NCI-H526 treated with DMSO at 0.1 percent for 48 hours (cell line): ENCODE measurements at regions not wholly inside any gene's neighbourhood (a gene's known extent, or its start where the extent isn't known, plus 50 kb on each side); places are given as distances from the start of the nearest gene placed in this dataset.

Experiments
- DNase-seq: peaks from one replicate; lab custom pipeline; 2025; lab: John Stamatoyannopoulos, UW

DNA sequence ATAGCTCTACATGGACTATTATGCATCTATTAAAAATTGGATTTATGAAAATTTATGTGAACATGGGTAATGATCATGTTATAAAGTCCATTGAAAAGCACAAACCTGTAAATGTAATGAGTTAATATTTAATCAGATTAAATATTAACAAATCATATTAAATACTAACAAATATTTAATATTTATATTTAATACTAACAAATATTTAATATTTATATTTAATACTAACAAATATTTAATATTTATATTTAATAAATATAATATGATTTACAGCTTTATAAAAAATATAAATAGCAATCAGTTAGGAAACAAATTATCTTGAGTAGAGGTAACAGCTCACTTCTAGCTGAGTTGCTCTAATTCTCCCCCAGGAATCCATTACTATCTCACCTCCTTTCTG is 758.0 kb upstream of the USP15 start:
- DNase-seq: no peak

GRCh38 chr12:61504396-61505080 is 755.7 kb upstream of the USP15 start:
- DNase-seq: no peak

- no peak for DNase-seq
These were observed 746.7 kb upstream of the USP15 start for GRCh38 chr12:61513499-61513898.

DNA sequence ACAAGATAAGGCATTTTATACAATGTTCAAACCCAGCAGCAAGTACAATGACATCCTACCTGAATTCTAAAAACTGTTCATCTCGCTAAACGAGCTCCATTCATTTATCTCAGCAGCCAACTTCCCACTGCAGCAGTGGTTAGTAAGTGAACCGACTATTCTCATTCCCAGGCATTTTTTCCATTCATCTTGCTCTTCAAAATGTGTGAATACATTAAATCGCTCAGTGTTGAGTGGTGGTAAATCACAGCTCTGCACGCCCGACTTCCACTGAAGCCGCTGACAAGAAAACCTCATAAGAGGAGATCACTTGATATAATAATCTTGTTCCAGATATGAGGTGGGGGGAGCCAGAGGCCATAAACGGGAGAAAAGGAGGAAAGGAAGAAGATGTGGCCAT is 746.2 kb upstream of the USP15 start:
- DNase-seq: no peak

DNA sequence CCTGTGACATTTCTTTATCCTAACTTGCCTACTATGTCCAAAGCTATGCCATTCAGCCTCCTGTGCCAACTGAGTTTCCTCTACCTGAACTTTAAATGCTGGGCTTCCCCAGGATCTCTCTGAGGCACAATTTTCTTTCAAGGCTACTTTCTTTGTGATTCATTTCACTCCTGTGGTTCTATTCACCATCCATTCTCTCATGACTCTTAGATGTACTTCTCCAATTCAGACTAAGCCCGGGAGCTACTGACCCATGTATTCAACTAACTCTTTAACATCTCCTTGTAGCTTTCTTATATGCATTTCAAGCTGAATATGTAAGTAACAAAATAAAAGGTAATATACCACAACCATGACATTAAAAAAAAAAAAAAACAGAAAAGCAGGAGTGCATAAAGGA is 738.9 kb upstream of the USP15 start:
- no peak for DNase-seq

- DNase-seq: no peak
These were observed 736.8 kb upstream of the USP15 start for GRCh38 chr12:61523276-61523992.

- no peak for DNase-seq
These were observed 735.4 kb upstream of the USP15 start for GRCh38 chr12:61524851-61525250.

DNA sequence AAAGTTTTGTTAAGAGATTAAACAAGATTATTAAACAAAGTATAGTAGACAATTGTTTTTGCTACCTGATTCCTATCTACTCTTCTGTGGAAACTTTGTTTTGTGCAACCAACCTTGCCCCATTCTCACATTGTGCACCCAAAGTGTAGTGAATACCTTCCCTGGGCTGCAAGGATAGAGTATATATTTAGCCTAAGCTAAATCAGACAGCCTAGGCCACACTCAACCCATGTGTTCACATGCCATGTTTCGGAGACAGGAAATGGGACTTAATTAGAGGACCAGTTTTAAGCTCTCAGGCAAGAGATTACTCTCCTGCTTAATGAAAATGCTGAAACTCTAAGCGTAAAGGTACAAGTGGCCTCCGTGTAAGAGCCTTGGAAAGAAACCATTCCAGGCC is 734.9 kb upstream of the USP15 start:
- DNase-seq: no peak

- no peak for DNase-seq
These were observed 729.7 kb upstream of the USP15 start for GRCh38 chr12:61530456-61530855.

- no peak for DNase-seq
These were observed 729.0 kb upstream of the USP15 start for GRCh38 chr12:61531195-61531594.

- DNase-seq: no peak
These were observed 724.1 kb upstream of the USP15 start for GRCh38 chr12:61536117-61536516.

DNA sequence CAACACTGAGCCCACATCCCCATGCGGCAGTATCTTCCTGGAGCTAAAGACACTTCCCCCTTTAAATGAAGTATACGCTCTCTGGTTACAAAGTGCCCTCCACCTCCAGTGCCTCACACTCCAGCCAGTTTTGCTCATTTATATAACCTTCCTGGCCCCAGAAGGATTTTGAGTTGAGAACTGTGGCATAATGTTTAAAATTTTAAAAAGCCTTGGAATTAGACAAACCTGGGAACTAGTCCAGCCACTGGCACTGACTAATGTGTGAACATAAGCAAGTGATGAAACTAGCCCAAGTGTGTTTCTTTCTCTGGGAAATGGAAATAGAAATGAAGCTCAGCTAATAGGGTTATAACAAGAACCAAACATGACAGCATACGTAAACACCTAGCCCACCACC is 723.7 kb upstream of the USP15 start:
- no peak for DNase-seq

DNA sequence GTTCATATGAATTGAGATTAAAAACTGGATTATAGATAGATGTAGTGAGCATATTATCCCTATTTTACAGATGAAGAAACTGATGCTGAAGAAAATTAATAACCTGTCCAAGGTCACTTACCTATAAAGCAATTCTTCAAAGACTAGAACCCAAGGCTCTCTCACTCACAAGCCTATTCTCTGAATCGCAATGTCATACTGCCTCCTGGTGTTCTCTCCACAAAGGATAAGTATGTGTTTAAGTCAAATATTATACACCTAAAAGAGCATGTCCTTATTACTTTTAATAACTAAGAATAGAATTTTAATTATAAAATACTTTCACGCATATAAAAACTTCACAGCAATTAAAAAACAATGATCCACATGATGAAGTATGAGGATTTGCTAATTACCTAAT is 721.3 kb upstream of the USP15 start:
- no peak for DNase-seq

GRCh38 chr12:61542551-61542950 is 717.7 kb upstream of the USP15 start:
- DNase-seq: no peak

- no peak for DNase-seq
These were observed 713.9 kb upstream of the USP15 start for GRCh38 chr12:61546296-61546695.

DNA sequence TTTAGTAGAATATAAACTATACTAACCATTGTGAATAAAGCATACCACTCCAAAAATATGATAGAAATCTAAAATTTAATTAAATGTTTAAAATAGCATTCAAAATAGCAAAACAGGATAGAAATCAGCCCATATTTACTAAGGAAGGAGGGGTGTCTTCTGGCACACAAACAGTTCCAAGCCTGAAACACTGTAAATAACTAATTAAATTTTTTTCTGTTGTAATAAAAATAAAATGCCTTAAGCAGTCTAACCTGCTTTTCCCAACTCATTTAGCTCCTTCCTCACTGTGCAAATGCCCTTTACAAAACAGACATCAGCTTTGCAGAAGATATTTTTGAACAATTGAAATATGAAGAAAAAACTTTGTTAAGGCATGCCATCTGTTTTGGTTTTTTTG is 707.1 kb upstream of the USP15 start:
- no peak for DNase-seq

- DNase-seq: no peak
These were observed 705.8 kb upstream of the USP15 start for GRCh38 chr12:61554268-61555008.

- no peak for DNase-seq
These were observed 696.3 kb upstream of the USP15 start for GRCh38 chr12:61563665-61564450.

DNA sequence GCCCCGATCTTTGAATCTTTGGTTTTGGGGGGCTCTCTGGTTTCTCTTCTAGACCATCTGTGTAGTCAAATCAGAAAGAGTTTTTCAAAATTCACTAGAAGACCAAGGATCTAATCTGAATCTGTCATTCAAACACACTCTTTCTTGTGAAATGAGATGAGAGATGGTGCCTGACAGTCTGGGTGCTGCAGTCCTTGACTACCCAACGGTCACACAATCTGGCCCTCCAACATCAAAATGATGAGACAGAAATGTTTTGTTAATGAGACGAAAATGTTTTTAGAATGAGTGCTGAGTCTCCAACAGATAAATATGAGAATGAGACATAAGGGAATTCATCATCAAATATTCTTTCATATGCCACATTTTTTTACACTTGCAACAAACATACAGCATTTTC is 695.7 kb upstream of the USP15 start:
- DNase-seq: no peak

DNA sequence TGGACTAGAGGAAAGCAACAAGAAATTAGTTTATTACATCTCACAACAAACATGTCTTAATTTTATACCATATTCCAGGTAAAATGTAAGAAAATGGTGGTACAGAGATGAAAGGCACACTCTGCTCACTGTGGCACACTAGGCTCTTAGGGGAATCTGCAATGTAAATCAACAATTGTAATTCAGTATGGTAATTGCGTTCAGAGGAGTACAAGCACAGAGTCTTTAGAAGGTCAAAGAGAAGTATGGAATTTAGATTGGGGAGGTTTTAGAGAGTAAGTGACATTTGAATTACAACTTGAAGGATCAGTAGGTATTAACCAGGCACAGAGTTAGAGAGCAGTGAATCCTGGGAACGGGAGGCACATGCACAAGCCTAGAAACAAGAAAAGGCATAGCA is 694.0 kb upstream of the USP15 start:
- no peak for DNase-seq

GRCh38 chr12:61574339-61574738 is 685.9 kb upstream of the USP15 start:
- no peak for DNase-seq

GRCh38 chr12:61584943-61585342 is 675.3 kb upstream of the USP15 start:
- no peak for DNase-seq
